Mesothelial cell of epicardium (in vitro differentiated cells): ENCODE measurements at regions not wholly inside any gene's neighbourhood (a gene's known extent, or its start where the extent isn't known, plus 50 kb on each side); places are given as distances from the start of the nearest gene placed in this dataset.

Experiments used
- DNase-seq, 2 experiments: peaks; one replicate each; pipeline ENCODE4 v3.0.0; 2021; ENCODE audit warnings: low spot score in 2 of 2; ENCODE audit not compliant: unreplicated experiment in 2 of 2
- H3K27ac Mint-ChIP-seq: 2 replicates; pipeline ENCODE4 v1.8.0; 2021; ENCODE audit warnings: mixed read lengths
- H3K27me3 Mint-ChIP-seq: 2 replicates; pipeline ENCODE4 v1.8.0; 2021; ENCODE audit warnings: low read depth, mixed read lengths
- H3K36me3 Mint-ChIP-seq: 2 replicates; pipeline ENCODE4 v1.8.0; 2021; ENCODE audit warnings: mixed read lengths
- H3K4me1 Mint-ChIP-seq: 2 replicates; pipeline ENCODE4 v1.8.0; 2021; ENCODE audit warnings: mixed read lengths
- H3K4me3 Mint-ChIP-seq: 2 replicates; pipeline ENCODE4 v1.8.0; 2021; ENCODE audit warnings: mild to moderate bottlenecking, moderate library complexity, mixed read lengths
- H3K9me3 Mint-ChIP-seq: 2 replicates; pipeline ENCODE4 v1.8.0; 2021; ENCODE audit warnings: mixed read lengths
- CTCF ChIP-seq: fragments of 200-600 bp; sonication (generic); IDR thresholded peaks from one replicate; pipeline ENCODE4 v1.5.0; 2021; ENCODE audit warnings: antibody characterized with exemption; ENCODE audit not compliant: unreplicated experiment

GRCh38 chr13:27000686-27001085 is 170.9 kb downstream of the USP12 start:
- no peak for DNase-seq
- no peak for TF ChIP-seq CTCF
- H3K27me3 Mint-ChIP-seq: peaks cover 25% of the 10 kb centered on the region
- H3K36me3 Mint-ChIP-seq: no peaks in the 10 kb centered on the region
- peaks cover 10% of the 10 kb centered on the region for H3K9me3 Mint-ChIP-seq
- H3K27ac Mint-ChIP-seq: no peak overlapping the region
- H3K4me3 Mint-ChIP-seq: no peak overlapping the region
- H3K4me1 Mint-ChIP-seq: peaks cover 6% of the 10 kb centered on the region

- no peak for TF ChIP-seq CTCF
- Mint-ChIP-seq H3K27ac (no peak overlapping the region), H3K9me3 (peaks cover 10% of the 10 kb centered on the region), H3K36me3 (no peaks in the 10 kb centered on the region), H3K4me1 (peaks cover 2% of the 10 kb centered on the region), H3K27me3 (peaks cover 17% of the 10 kb centered on the region), H3K4me3 (no peak overlapping the region)
- DNase-seq: no peak
These were observed 172.1 kb downstream of the USP12 start for GRCh38 chr13:26999499-26999898.

- Mint-ChIP-seq H3K36me3 (no peaks in the 10 kb centered on the region), H3K27me3 (peaks cover 7% of the 10 kb centered on the region), H3K4me1 (peaks cover 2% of the 10 kb centered on the region), H3K27ac (no peak overlapping the region), H3K9me3 (peaks cover 5% of the 10 kb centered on the region), H3K4me3 (no peak overlapping the region)
- DNase-seq: no peak
- no peak for TF ChIP-seq CTCF
These were observed 173.3 kb downstream of the USP12 start for GRCh38 chr13:26998292-26998691.

GRCh38 chr13:26996965-26997752 is 174.5 kb downstream of the USP12 start:
- no peak overlapping the region for H3K4me3 Mint-ChIP-seq
- no peaks in the 10 kb centered on the region for H3K36me3 Mint-ChIP-seq
- peaks cover 5% of the 10 kb centered on the region for H3K9me3 Mint-ChIP-seq
- H3K4me1 Mint-ChIP-seq: peaks cover 2% of the 10 kb centered on the region
- no peak for DNase-seq
- no peak overlapping the region for H3K27ac Mint-ChIP-seq
- TF ChIP-seq CTCF: no peak
- H3K27me3 Mint-ChIP-seq: peaks cover 5% of the 10 kb centered on the region

GRCh38 chr13:26995159-26995558 is 176.5 kb downstream of the USP12 start:
- Mint-ChIP-seq H3K27me3 (peaks cover 3% of the 10 kb centered on the region), H3K36me3 (no peaks in the 10 kb centered on the region), H3K4me3 (no peak overlapping the region), H3K27ac (no peak overlapping the region), H3K4me1 (peaks cover 8% of the 10 kb centered on the region), H3K9me3 (peaks cover 5% of the 10 kb centered on the region)
- no peak for DNase-seq
- no peak for TF ChIP-seq CTCF
